HG02763 (cell line): ENCODE measurements at regions not wholly inside any gene's neighbourhood (a gene's known extent, or its start where the extent isn't known, plus 50 kb on each side); places are given as distances from the start of the nearest gene placed in this dataset.

ENCODE experiments used
- ATAC-seq: cut with Tn5 transposase; IDR thresholded peaks from one replicate; pipeline ENCODE4 v1.9.1; 2021; ENCODE audit warnings: mild to moderate bottlenecking, moderate library complexity; ENCODE audit not compliant: unreplicated experiment

DNA sequence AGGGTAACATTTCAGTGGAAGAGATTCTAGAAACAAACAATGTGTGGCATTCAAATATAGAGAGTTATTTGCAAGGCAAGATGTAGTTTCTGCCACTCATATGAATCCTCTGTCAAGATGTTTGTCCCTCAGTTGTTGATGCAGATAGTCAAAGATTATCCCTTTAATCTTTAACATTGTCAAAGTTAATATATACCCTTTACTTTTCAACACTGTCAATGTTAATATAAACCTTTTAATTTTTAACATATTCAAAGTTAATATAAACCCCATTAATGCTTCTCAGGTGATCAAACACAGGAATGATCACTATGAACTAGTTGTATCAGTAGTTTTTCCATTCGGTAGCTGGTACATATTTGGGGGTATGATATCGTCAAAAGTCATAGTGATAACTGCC, 51.9 kb upstream of the PICALM start:
- ATAC-seq = no peak

DNA sequence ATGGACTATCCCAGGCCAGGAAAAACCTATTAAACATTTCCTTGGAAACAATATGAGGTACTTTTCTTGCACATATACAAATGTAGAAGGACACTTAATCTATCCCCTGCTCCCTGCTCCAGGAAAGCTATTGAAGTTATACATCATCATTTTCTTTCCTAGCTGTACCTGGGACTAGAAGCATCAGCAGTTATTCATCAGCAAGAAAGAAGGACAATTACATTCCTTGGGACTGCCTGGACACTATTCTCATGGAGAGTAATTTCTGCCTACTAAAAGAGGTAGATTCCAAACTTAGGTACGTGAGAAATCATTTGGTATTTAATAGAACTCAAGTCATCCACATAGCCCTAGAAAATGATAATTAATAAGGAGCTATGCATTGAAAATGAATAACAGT, 51.0 kb upstream of the PICALM start:
- ATAC-seq = no peak

DNA sequence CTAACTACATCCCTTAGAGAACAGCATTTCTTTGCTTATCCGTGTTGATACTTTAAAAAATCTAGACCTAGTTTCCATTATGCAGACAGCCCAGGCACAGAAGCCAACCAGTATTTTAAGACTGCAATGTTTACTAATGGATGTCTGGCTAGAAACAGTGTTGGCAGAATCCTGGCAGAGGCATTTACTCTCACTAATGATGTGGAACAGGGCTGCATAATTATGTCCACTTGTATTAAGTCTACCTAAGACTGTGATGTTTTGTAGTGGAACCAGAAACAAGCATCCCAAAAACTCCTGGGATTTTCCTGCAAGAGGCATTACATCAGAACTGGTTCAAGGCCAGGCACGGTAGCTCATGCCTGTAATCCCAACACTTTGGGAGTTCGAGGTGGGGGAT, 50.2 kb upstream of the PICALM start:
- no peak for ATAC-seq
